ENCODE measurements at regions not wholly inside any gene's neighbourhood (a gene's known extent, or its start where the extent isn't known, plus 50 kb on each side); places are given as distances from the start of the nearest gene placed in this dataset.

DNA sequence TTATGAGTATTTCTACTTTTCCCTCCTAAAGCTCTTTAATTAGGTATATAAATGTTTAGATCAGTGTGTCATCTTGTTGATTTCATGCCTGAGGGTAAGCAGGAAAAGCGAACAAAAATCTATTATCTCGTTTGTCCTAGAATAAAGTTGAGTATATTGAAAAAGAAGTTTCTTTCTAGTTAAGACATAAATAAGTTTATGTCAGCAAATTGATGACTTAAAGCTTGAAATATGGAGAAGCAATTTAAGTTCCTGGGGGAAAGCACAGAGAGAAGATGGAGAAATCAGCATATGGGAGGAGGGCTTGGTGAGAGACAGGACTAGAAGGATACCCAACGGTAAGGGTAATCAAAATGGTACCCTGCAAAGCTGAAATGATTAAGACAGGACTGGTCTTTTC is 813.4 kb downstream of the MTRR start:
- TF ChIP-seq, protein P1, sequence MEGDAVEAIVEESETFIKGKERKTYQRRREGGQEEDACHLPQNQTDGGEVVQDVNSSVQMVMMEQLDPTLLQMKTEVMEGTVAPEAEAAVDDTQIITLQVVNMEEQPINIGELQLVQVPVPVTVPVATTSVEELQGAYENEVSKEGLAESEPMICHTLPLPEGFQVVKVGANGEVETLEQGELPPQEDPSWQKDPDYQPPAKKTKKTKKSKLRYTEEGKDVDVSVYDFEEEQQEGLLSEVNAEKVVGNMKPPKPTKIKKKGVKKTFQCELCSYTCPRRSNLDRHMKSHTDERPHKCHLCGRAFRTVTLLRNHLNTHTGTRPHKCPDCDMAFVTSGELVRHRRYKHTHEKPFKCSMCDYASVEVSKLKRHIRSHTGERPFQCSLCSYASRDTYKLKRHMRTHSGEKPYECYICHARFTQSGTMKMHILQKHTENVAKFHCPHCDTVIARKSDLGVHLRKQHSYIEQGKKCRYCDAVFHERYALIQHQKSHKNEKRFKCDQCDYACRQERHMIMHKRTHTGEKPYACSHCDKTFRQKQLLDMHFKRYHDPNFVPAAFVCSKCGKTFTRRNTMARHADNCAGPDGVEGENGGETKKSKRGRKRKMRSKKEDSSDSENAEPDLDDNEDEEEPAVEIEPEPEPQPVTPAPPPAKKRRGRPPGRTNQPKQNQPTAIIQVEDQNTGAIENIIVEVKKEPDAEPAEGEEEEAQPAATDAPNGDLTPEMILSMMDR (conservative IDR thresholded peaks at IDR 0.05; ENCODE audit: low read length) = no peak
- TF ChIP-seq EZH2phosphoT487 (IDR thresholded peaks at IDR 0.05; ENCODE audit: borderline replicate concordance, low read depth, low read length) = no peak
